HK-2 (cell line): ENCODE measurements at regions not wholly inside any gene's neighbourhood (a gene's known extent, or its start where the extent isn't known, plus 50 kb on each side); places are given as distances from the start of the nearest gene placed in this dataset.

Experiments
- DNase-seq: peaks from one replicate; pipeline ENCODE4 v3.0.0-alpha.2; 2018; ENCODE audit not compliant: unreplicated experiment

DNA sequence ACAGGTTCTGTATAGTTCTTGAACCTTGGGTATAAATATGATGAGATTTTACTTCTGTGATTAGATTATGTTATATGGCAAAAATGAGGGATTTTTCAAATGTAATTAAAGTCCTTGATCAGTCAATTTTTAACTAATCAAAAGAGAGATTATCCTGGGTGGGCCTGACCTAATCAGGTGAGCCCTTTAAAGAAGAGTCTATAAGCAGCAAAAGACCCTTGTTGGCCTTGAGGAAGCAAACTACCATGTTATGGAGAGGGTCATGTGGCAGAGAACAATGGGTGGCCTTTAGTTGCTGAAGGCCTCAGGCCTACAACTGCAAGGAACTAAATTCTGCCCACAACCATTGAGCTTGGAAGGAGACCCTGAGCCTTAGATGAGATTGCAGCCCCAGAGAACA is 102.5 kb upstream of the RIPOR2 start:
- no peak for DNase-seq

DNA sequence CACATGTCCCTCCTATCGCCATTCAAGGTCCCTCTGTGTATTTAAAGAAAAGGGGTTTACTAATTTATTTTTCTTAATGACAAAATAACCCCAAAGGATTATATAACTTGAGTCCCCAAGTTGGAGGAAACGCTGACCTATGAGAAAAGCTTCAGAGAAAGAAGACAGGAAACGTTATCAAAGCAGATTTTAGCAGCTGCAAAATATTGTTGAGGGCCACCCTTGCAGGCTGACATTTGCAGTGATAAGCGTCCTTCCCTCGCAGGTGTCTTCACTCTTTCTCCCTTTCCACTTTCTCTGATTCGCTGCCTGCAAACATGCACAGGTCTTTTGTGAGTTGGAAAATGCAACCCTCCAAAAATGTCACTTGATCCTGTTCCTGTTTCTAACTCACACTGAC is 103.2 kb upstream of the RIPOR2 start:
- DNase-seq, result no peak

DNA sequence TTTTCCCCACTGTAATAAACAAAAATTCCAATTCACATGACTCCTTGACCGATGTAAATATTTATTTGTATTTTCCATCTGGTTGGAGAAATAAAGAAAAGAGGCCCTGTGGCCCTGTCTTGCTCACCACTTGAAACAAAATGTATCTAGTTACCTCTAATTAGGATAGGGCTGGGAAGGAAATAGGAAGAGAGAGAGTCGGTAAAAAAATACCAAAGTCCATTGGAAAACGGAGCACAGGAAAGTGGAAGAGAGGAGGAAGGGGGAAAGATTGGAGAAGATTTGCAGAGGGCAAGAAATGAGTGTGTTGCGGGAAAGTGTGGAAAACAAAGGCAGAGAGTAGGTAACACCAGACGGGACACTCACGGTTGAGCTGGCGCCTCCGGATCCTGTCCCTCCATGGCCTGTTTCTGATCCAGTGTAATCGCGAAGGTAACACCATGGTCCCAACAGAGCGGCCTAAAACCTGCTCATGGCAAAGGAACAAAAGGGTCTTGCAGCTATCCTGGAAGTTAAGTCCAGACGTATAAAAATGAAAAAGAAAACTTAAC is 105.8 kb upstream of the RIPOR2 start:
- DNase-seq, result no peak

DNA sequence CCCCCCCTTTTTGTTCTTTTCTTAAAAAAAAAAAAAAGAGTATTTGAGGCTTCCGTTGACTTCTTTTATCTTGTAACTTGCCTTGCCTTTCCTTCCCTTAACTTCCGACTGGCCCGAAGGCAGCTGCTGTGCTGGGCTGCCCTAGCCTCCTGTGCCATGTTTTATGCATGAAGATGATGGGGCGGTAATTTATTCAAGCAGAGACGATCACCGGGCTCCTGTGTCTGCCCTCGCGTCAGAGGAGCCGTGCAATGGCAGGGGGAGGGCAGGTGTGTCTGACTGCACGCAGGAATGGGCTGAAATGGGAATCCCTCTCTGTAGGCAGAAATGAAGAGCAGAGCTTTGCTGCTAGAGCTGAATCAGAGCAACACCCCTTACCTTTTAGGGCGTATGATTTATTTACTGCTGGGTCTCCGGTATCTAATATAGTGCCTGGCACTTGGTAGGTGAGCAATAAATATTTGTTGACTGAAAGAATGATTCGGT is 106.3 kb upstream of the RIPOR2 start:
- no peak for DNase-seq

DNA sequence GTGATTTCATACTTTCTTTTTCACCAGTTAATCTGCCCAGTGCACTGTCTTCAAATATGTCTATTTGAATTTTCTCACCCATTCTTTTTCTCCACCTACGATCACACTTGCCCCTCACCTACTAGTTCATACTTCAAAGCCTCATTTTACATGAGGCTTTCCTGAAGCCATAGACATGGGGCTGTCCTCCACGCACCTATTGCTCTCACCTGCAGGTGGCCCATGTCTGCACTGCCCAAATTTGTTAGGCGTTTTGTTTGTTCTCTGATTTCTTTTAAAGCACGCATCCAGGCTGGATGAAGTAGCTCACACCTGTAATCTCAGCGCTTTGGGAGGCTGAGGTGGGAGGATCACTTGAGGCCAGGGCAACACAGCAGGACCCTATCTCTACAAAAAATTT is 106.8 kb upstream of the RIPOR2 start:
- DNase-seq, result no peak

DNA sequence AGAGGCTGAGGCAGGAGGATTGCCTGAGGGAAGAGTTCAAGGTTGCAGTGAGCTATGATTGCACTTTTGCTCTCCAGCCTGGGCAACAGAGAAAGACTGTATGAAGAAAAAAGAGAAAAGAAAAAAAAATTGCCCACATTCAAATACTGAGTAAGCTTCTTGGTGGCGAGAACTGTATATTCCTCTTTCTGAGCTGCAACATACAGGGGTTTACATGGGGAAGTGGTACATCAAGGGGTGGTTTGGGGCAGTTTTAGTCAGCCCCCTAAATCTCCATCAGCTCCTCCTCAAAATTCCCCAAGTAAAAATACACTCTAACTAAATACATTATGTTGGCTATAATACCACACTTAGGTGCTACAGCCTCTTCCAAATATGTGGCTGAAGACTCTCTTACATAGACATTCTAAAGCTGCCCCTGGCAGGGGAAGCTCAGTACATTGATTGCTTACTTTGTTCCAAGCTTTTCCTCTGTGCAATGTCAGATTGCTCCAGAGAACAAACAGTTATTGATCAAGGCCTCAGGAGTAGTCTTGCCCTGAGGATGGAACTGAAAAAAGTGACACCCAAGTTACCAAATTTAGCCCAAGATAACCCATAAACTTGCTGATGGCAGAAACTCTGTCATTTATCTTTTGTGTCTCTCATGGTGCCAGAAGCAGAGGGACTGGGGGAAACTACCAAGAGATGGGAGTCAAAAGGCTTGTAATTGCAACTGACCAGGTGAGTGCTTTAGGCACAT is 107.4 kb upstream of the RIPOR2 start:
- DNase-seq, result no peak

DNA sequence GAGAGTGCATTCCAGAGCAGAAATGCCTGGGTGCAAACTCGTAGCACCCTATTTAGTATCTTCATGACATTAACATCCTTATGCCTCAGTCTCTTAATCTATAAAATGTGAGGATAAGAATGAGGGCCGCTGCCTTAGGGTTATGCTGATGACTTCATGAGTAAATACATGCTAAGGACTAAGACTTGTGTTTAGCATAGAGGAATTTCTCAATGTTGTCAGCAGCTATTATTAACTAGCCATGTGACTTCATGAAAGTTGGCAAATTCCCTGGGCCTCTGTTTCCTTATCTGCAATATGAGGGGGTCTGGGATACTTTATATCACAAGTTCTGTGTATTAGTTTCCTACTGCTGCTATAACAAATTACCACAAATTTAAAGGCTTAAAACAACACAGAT is 108.1 kb upstream of the RIPOR2 start:
- DNase-seq, result no peak

DNA sequence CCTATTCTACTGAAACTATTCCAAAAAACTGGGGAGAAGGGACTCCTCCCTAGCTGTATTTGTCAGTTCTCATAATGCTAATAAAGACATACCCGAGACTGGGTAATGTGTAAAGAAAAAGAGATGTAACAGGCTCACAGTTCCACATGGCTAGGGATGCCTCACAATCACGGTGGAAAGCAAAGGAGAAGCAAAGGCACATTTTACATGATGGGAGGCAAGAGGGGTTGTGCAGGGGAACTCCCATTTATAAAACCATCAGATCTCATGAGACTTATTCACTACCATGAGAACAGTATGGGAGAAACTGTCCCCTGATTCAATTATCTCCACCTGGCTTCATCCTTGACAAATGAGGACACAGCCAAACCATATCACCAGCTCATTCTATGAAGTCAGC is 111.2 kb upstream of the RIPOR2 start:
- no peak for DNase-seq

DNA sequence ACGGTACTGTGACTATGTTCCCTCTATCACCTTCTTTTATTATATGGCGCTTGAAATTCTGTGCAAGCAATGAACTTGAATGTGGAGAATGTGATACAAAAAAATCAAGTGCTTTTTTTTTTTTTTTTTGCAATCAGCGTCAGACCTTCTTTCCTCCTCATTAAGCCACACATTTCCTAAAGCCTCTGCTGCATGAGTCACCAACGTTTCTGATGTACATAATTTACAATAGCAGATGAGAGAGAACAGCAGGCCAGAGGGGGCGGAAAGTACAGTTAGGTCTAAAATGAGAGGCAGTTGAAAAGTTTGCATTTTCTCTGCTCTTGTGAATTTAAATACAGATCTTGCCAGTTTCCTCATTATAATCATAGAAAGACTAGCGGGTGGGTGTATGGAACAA is 114.6 kb upstream of the RIPOR2 start:
- no peak for DNase-seq

DNA sequence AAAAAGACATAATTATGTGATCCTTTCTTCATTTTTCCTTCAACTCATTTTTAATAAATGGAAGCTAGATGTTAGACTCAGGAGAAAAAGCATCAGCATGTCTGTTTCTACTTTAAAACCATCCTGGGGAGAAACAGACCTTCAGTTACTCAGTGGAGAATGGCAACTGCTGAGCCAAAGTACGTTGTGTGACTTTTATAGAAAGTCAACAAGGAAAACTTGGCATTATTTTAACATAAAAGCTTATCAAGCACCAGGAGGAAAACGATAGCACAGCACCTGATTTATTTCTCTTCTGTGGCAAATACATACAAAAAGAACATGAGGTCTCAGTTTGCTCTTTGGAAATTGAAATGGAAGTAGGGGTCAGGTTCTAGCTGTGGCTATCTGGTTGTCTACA is 115.3 kb upstream of the RIPOR2 start:
- DNase-seq, result no peak

DNA sequence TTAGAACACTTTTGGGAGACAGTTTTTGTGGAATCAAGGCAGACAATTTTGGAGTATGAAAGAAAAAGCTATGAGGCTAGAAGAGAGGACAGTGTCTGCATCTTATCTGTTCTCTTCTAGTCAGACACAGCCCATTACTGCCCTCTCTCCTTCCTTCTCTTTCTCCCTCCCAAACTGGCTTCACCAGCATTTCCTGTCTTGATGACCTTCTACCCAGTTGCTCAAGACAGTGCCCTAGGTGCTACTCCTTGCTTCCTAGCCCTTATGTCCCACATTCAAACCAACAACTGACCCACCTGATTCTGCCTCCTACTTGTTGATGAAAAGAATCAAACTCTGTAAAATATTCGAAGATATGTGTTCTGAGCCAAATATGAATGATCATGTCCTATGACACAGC is 116.4 kb upstream of the RIPOR2 start:
- DNase-seq, result no peak

DNA sequence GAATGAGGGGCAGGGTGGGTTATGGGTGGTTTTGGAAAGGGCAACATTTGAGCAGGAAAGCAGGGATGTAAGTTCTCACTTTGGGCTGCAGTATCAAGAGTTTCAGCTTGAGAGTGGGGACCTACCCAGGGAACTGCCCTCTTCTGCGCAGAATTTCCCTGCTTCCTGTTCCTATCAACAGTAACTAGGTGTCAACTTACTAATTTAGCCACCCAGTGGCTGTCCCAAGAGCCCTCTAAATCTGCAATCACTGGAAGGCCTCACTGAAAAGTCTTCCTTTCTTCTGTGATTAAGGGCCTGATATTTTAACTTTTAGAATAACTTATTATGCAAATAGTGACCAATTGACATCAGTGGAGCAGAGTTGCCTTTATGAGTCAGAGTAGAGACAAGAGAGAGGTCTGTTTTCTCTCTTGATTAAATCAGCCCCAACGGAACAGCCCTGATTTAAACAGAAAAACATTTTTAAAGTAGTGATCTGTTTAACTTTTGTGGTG is 118.2 kb upstream of the RIPOR2 start:
- no peak for DNase-seq

DNA sequence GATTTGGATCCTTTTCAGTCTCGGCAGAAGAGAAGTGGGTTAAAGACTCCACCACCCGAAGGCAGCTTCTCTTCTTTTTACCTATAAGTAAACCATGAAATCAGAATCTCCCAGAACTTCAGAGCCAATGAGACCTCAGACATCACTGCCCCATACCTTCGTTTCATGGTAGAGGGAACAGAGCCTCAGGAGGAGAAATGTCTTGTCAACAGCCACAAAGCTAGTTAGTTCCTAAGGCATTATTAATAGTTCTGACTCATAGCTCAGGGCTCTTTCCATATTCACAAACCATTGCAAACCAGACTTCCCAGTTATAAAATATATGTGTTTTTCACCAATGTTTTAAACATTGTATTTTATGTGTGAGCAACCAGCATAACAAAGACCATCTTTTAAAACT is 118.7 kb upstream of the RIPOR2 start:
- DNase-seq, result no peak

DNA sequence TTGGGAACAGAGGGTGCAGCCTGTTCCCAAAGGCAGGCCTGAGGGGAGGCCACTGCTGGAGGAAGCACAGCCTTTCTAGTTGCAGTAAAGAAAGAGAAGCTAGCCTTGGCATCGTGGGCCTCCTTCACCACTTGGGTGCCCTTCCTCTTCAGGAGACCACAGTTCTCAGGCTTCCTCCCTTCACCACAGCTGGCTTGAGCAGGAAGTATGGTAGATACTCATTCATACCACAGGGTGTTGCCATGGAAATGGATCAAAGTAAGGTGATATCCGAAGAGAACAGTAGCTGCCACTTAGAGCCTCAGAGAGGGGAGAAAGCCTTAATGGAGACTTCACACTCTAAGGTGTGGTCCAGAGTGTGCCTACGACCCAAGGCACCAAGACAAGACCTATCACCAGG is 120.4 kb upstream of the RIPOR2 start:
- no peak for DNase-seq

DNA sequence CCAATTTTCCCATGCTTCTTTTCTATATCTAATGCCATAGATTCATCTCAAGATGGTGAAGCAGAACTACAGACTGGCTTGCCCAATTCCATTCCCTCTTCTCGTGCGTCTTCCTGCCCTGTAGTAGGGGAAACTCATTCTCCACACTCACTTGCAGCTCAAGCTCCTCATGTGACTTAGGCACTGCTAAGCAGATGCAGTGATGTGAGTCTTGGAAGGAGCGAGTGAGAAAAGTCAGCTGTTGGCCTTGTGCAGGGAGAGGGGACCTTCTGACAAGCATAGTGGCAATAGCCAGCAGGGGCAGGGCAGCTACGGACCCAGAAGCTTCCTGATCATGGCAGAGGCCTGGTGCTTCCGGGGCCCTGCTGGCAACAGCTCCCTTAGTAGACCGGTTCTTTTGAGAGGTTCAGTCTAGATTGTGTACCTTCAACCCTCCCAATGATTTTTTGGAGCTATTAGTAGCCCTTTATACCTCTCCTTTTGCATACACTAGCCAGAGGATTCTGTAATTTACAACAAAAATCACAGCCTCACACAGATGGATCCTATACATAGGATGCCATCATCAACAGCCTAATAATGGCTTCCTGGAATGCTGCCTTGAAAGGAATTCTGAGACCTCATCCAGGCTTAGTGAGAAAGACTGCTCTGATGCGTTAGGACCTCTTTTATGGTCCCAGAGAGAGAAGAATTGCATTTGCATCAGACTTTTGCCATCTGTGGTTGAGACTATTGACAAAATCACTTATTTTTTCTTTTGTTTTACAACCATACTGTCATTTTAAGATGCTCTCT is 121.5 kb upstream of the RIPOR2 start:
- DNase-seq, result no peak

DNA sequence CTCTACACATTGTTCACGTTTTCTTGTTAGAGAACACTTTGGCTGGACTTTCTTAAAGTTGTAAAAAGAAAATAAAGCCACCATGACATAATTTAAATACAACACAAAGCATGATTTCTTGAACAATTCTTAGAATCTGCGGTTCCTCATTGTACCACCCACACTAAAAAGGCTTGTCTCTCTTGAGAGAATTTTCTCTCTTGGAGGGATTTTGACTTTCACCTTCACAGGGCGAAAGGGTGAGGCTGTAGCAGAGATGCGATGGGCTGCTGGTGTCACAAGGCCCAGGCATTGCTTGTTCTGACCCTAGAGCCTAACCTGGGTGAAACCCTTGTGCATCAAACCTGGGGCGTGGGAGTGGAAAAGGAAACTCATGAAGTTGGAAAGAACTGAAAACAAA is 122.7 kb upstream of the RIPOR2 start:
- DNase-seq, result no peak

DNA sequence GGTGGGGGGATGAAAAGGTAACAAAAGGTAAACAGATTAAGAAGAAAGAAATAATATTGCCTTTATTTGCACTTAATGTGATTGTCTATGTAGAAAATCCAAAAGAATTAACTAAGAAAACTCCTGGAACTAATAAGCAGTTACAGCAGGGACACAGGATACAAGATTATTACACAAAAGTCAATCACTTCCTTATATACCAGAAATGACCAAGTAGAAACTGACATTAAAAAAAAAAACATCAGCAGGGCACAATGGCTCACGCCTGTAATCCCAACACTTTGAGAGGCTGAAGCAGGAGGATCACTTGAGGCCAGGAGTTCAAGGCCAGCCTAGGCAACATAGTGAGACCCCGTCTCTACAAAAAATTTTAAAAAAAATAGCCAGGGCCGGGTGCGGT is 123.2 kb upstream of the RIPOR2 start:
- DNase-seq, result no peak

DNA sequence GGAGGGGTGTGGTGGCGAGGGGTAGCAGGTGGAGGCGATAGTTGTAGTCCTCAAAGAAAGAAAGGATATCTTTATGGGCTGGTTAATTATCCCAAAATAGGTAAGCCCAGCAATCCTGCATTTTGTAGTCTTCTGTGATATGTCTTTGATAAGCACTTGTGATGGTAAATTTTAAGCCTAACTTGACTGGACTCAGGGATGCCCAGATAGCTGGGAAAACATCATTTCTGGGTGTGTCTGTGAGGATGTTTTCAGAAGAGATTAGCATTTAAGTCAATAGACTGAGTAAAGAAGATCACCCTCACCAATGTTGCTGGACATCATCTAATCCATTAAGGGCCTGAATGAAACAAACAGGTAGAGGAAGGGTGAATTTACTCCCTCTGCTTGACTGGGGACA is 124.8 kb upstream of the RIPOR2 start:
- DNase-seq, result no peak

DNA sequence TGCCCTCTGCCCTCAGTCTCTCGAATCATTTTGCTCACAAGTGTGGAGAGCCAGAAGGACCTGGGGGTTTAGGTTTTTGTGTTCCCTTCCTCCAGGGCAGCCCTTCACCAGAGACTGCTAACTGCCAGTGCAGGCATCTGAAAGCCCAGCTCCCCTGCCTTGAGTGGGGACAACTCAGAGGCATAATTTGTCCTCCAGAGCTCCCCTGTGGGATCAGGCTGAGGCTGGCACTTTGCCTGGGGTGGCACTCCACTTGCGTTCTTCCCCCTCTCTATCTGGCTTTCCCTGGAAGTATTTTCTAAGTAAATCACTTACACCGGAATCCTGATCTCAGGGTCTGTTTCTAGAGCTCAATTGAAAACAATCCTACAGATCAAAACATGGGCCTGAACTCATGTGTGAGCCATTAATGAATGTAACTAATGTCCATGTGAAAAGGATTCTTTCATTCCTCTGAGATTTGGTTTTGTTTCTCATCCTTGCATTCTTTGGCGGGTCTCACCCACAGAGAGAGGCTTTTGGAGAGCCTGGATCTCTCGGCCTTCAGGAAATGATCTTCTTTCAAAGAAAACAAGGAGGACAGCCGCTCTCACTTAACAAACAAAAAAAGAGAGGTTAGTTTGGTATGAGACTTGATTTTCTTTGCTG is 125.7 kb upstream of the RIPOR2 start:
- DNase-seq, result no peak

DNA sequence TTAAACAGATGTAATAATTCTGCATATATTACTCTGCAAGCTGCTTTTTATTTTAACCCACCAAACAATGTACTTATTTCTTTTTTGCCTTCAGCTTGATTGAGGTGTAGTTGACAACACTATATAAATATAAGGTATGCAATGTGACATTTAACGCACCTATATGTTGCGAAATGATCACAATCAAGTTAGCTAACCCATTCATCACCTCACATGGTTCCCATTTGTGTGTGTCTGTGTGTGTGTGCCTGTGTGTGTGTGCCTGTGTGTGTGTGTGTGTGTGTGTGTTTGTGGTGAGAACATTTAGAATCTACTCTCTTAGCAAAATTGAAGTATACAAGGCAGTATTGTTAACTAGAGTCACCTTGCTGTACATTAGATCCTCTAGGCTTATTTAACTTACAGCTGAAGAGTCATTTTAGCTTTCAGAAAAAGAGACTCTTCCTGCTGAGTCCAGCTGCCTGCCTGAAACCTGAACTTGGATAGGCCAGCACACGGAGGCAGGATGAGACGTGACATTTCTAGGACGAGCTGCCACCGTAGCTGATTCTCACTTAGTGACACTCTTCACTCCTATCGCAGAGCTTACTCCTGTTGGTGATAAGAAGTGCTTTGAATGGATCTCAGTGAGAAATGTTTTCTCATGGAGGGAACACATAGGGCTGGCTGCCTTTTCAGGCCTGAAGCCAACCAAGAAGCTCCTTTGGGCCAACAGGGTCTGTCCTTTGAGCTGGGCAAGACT is 126.5 kb upstream of the RIPOR2 start:
- no peak for DNase-seq

DNA sequence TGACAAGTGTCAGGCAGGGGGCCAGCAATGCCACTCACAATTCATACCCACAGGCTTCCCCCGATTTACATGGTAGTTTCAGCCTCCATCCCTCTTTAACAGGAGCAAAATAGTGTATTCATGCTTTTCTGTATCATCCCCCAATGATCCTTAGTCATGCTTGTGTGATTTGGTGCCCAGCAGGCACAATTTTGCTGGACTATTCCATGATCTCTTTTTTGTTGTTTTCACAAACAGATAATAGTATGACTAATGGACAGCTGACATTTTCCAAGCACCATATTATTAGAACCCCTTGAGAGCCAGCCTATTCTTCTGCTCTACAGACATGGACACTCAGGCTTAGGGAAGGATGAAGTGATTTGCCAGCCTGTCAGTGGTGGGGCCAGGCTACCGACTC is 128.2 kb upstream of the RIPOR2 start:
- no peak for DNase-seq

DNA sequence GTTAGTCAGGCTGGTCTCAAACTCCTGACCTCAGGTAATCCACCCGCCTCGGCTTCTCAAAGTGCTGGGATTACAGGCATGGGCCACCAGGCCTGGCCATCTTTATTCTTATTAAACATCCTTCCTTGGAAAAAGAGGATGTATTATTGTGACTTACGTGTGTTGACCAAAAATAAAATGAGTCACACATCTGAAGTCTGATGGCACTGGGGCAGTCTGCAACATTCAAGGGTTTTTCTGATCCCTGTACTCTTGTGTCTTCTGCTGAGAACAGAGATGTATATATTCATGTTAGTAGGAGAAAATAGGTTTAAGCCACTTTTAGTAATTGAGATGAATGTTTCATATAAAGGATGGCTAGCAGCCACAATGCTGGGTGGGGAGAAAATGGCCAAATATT is 129.9 kb upstream of the RIPOR2 start:
- no peak for DNase-seq
